ENCODE measurements at regions not wholly inside any gene's neighbourhood (a gene's known extent, or its start where the extent isn't known, plus 50 kb on each side); places are given as distances from the start of the nearest gene placed in this dataset.

GRCh38 chr11:127649071-127649470 lies 648.5 kb upstream of the KIRREL3 start:
- no peak for FAIRE-seq
- no peak for TF ChIP-seq CTCF (IDR thresholded peaks at IDR 0.05; ENCODE audit: insufficient read depth, missing control alignments)
- no peak for DNase-seq (ENCODE audit: insufficient read length, low spot score)

GRCh38 chr11:127648583-127648982 lies 648.0 kb upstream of the KIRREL3 start:
- FAIRE-seq (no peak), DNase-seq (ENCODE audit: insufficient read length, low spot score) (no peak)
- TF ChIP-seq CTCF (IDR thresholded peaks at IDR 0.05; ENCODE audit: insufficient read depth, missing control alignments) = no peak

DNA sequence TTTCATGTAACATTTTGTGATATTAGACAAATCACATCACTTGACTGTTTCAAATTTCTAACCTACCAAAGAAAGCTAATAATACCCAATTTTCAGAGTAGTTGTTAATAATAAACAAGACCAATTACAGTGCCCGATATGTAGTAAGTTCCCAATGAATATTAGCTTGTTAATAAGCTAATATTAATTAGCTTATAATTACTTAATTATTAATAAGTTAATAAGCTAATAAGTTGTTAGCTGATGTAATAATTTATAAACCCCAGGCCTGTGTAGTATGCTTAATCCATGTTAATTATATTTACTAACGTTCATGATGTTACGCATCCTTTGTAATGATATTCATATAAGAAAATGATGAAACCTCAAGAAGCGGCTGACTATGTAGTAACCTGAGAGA lies 643.8 kb upstream of the KIRREL3 start:
- DNase-seq (ENCODE audit: insufficient read length, low spot score) = no peak
- no peak for TF ChIP-seq CTCF (IDR thresholded peaks at IDR 0.05; ENCODE audit: insufficient read depth, missing control alignments)
- no peak for FAIRE-seq

DNA sequence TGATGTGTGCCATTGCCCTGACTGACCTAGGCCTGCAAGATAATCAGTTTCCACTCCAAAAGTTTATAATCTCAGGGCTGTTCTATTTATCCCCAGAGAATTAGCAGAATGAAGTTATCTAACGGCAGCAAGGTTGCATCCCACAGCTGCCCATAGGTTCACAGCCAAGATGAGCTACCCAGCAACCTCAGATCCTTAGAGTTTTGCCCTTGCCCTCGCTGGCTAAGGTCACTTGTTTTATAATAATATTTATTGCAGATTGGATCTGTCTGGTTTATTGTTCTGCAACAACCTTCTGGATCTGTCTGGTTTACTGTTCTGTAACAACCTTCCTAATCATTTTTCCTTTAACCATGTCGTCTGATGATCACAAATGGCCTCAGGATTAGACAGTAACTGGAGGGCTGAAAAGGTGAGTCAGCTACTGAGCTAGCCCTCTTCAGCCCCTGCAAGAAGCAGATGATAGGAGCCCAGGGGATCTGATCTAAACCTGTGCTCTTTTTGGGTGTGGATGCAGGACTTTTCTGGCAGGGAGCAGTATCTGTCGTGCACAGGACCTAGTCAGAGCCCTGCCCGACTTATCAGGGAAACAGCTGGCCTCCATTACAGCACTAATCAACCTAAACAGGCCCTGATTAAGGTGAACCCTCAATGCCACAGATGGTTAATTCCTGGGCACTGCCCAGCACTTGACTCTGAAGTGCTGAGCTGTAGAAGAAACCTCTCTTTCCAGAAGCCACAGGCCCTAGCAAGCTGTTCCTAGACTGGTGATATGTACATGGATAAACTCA lies 642.9 kb upstream of the KIRREL3 start:
- no peak for TF ChIP-seq CTCF (IDR thresholded peaks at IDR 0.05; ENCODE audit: insufficient read depth, missing control alignments)
- no peak for DNase-seq (ENCODE audit: insufficient read length, low spot score)
- no peak for FAIRE-seq

DNA sequence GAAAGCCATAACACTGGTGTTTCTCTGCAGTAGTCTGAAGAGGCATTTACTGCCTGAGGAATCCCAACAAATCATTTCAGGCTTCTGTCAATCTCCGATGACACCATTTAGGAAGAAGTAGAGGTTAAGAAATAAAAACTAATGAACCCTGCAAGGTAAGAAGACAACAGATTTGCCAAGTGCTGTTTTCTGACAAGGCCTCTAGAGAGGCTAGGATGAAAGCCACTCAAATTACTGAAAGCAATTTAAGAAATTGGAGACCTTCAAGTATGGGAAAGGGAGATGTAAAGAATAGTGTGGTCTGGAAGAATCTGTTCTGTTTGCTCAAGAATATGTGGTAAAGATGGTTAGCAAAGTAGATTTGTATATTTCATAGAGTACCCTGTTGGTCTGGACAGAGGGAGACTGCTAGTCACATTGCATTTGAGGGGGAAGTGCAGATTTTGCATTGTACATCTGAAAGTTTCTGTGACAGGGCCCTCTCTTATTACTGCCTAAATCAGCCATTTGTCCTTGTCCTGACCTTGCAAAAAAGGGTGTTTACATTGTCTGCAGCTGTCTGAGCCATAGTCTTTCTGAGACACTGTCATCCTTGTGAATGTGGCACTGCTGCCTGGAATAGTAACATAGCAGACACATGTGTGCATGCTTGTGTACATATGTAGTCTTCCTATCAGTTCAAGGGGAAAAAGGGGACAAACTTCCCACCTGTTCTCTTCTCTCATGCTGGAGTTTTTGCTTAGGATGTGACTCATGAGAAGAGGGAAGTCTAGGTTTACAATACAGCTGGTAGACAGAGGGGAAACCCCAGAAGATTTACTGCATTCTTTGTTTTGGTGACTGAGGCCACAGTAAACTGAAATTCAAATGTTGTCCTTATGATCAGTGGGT lies 640.2 kb upstream of the KIRREL3 start:
- FAIRE-seq (no peak), DNase-seq (ENCODE audit: insufficient read length, low spot score) (no peak)
- TF ChIP-seq CTCF (IDR thresholded peaks at IDR 0.05; ENCODE audit: insufficient read depth, missing control alignments) = no peak

DNA sequence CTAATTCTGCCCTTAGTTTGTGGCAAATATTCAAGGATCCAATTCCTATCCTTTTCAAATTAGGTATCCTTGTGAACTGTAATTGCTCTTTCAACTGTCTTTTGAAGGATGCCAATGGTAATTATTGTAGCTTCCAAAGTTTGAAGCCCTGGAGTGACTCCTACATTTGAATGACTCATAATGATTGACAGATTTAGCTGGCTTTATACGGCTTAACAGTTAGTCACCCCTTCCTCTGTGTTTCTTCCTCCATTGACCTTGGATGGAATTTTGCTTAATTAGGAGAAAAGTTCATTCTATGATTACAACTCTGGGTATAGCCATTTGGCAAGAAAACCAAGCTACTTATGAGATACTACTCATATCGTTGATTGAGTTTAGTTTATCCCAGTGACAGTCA lies 639.3 kb upstream of the KIRREL3 start:
- DNase-seq (ENCODE audit: insufficient read length, low spot score) (no peak), FAIRE-seq (no peak)
- no peak for TF ChIP-seq CTCF (IDR thresholded peaks at IDR 0.05; ENCODE audit: insufficient read depth, missing control alignments)
